BE2C (cell line): ENCODE measurements at regions not wholly inside any gene's neighbourhood (a gene's known extent, or its start where the extent isn't known, plus 50 kb on each side); places are given as distances from the start of the nearest gene placed in this dataset.

Experiments
- DNase-seq: peaks from one replicate; pipeline ENCODE4 v3.0.0-alpha.2; 2020
- H3K27me3 ChIP-seq: fragments of 250-450 bp; sonication (Bioruptor Pico); 2 replicates; pipeline ENCODE4 v1.5.1; 2020; ENCODE audit warnings: mild to moderate bottlenecking
- H3K36me3 ChIP-seq: fragments of 250-450 bp; sonication (Bioruptor Pico); 2 replicates; pipeline ENCODE4 v1.5.1; 2020; ENCODE audit warnings: mild to moderate bottlenecking
- H3K4me1 ChIP-seq: fragments of 250-450 bp; sonication (Bioruptor Pico); 2 replicates; pipeline ENCODE4 v1.5.1; 2020
- H3K4me3 ChIP-seq: 2 replicates; pipeline ENCODE4 v1.5.1; 2011; ENCODE audit warnings: low read depth, low read length
- H3K9me3 ChIP-seq: fragments of 250-450 bp; sonication (Bioruptor Pico); 2 replicates; pipeline ENCODE4 v1.5.1; 2020
- CTCF ChIP-seq: IDR thresholded peaks from 2 replicates; pipeline ENCODE4 v1.5.1; 2012; ENCODE audit warnings: mild to moderate bottlenecking, low read depth, low read length

- Histone ChIP-seq H3K4me1 (no peaks in the 10 kb centered on the region), H3K4me3 (no peak overlapping the region), H3K36me3 (no peaks in the 10 kb centered on the region), H3K27me3 (no peaks in the 10 kb centered on the region), H3K9me3 (no peaks in the 10 kb centered on the region)
- no peak for DNase-seq
- no peak for TF ChIP-seq CTCF
Observed at GRCh38 chr1:69313118-69313517, 254.6 kb upstream of the LRRC7 start.

- no peaks in the 10 kb centered on the region for H3K4me1 ChIP-seq
- H3K27me3 ChIP-seq = no peaks in the 10 kb centered on the region
- H3K9me3 ChIP-seq = no peaks in the 10 kb centered on the region
- no peak for TF ChIP-seq CTCF
- H3K36me3 ChIP-seq = no peaks in the 10 kb centered on the region
- DNase-seq = no peak
- no peak overlapping the region for H3K4me3 ChIP-seq
Observed at GRCh38 chr1:69315416-69315815, 252.3 kb upstream of the LRRC7 start.

DNA sequence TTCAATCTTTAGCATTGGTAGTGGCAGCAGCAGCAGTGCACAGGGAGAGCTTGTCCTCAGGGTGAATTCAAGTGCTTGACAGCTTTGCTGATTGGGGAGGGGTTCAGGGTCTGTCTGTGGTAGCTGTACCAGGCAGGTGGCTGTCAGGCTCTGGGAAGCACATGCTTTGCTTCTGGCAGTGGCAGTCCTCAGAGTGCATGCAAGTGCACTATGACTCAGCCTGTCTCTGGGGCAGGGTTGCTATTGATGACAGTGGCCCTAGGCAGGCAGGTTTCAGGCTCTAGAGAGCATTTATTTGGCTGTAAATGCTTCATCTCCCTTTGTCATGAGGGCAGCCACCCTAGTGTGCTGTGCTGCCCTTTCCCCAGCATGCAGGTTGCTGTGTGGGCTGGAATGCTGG lies 251.9 kb upstream of the LRRC7 start:
- Histone ChIP-seq H3K4me3 (no peak overlapping the region), H3K36me3 (no peaks in the 10 kb centered on the region), H3K9me3 (no peaks in the 10 kb centered on the region), H3K27me3 (no peaks in the 10 kb centered on the region), H3K4me1 (no peaks in the 10 kb centered on the region)
- no peak for DNase-seq
- no peak for TF ChIP-seq CTCF

DNA sequence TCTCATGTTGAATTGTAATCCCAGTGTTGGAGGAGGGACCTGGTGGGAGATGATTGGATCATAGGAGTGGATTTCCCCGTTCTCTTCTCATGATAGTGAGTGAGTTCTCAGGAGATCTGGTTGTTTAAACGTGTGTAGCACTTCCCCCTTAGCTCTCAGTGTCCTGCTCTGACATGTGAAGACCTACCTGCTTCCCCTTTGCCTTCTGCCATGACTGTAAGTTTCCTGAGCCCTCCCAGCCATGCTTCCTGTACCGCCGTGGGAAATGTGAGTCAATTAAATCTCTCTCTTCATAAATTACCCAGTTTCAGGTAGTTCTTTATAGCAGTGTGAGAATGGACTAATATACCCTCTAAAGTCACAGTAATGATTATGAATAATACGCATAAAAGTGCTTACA lies 248.4 kb upstream of the LRRC7 start:
- no peak overlapping the region for H3K4me3 ChIP-seq
- no peaks in the 10 kb centered on the region for H3K9me3 ChIP-seq
- DNase-seq = no peak
- no peaks in the 10 kb centered on the region for H3K27me3 ChIP-seq
- H3K4me1 ChIP-seq = no peaks in the 10 kb centered on the region
- H3K36me3 ChIP-seq = no peaks in the 10 kb centered on the region
- no peak for TF ChIP-seq CTCF

DNA sequence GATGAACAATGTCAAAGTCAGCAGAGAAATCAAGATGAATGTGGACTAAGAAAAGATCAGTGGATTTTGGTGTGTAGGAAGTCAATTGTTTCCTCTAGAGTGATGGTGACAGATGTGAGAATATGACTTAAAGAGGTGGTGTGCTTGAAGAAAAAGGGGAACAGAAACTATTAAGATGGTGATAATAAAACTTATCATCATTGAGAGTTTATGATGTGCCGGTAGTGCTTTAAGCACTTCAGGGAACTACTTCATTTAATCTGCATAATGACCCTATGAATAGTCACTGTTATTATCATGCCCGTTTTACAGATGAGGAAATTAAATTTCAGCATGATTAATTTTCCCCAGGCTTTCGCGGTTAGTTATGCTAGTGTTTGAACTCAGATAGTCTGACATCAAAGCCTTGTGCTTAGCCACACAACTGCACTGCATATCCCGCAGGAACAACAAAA lies 246.9 kb upstream of the LRRC7 start:
- Histone ChIP-seq H3K9me3 (no peaks in the 10 kb centered on the region), H3K27me3 (no peaks in the 10 kb centered on the region), H3K4me3 (no peak overlapping the region), H3K4me1 (no peaks in the 10 kb centered on the region), H3K36me3 (no peaks in the 10 kb centered on the region)
- DNase-seq = no peak
- no peak for TF ChIP-seq CTCF

DNA sequence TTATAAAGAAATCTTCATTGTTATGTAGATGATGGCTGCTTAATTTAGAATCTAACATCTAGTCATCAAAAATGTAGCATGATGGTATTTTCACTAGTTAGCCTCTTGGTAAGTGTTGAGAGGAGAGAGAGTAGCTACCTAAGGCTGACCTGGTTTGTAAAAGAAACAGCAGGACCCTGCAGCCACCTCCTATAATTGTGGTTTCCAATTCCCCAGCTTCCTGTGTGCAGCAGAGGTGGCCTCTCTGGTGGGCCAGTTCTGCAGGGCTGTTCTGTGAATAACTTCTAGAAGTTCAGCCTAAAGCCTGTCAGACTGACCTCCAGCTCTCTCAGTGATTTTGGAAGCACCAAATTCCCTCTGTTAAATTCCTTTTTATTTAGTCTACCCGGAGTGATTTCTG lies 246.4 kb upstream of the LRRC7 start:
- TF ChIP-seq CTCF = no peak
- Histone ChIP-seq H3K4me3 (no peak overlapping the region), H3K27me3 (no peaks in the 10 kb centered on the region), H3K36me3 (no peaks in the 10 kb centered on the region), H3K4me1 (no peaks in the 10 kb centered on the region), H3K9me3 (no peaks in the 10 kb centered on the region)
- DNase-seq = no peak
